ENCODE measurements at regions not wholly inside any gene's neighbourhood (a gene's known extent, or its start where the extent isn't known, plus 50 kb on each side); places are given as distances from the start of the nearest gene placed in this dataset.

- TF ChIP-seq POLR2A (IDR thresholded peaks at IDR 0.05) (no peak), CTCF (IDR thresholded peaks at IDR 0.05) (no peak)
Observed at GRCh38 chr15:39244776-39245175, 336.1 kb upstream of the THBS1 start.

All from vagina (tissue), 2 donors.